ENCODE measurements at regions not wholly inside any gene's neighbourhood (a gene's known extent, or its start where the extent isn't known, plus 50 kb on each side); places are given as distances from the start of the nearest gene placed in this dataset.

GRCh38 chr3:10700821-10701220, 115.2 kb upstream of the SLC6A11 start:
- Histone ChIP-seq H3K9me3 (replicated peaks; ENCODE audit: control insufficient read depth, insufficient read depth, low read length) (no peaks in the 10 kb centered on the region), H4K20me1 (replicated peaks; ENCODE audit: control insufficient read depth, extremely low read depth, insufficient read depth, low read length) (no peaks in the 10 kb centered on the region), H3K4me3 (replicated peaks in 1 of 3; ENCODE audit: insufficient read depth in 1 of 3, low read depth in 1 of 3, low read length in 3 of 3) (no peak overlapping the region), H3K4me1 (ENCODE audit: control insufficient read depth, extremely low read depth, insufficient read depth, low read length) (no peaks in the 10 kb centered on the region), H3K4me2 (ENCODE audit: insufficient read depth, low read length) (no peak overlapping the region), H3K27ac (ENCODE audit: insufficient read depth, low read depth, low read length) (no peak overlapping the region), H3K9me1 (replicated peaks; ENCODE audit: control insufficient read depth, extremely low read depth, insufficient read depth, low read length) (no peaks in the 10 kb centered on the region), H3K36me3 (ENCODE audit: control insufficient read depth in 2 of 2, extremely low read depth in 1 of 2, insufficient read depth in 2 of 2, low read length in 2 of 2) (no peaks in the 10 kb centered on the region), H2AFZ (ENCODE audit: low read depth, low read length) (no peak overlapping the region), H3K79me2 (ENCODE audit: control insufficient read depth, insufficient read depth, low read length) (no peaks in the 10 kb centered on the region), H3K27me3 (ENCODE audit: control insufficient read depth in 2 of 2, insufficient read depth in 2 of 2, low read length in 2 of 2) (peaks cover 0 to 7% of the 10 kb centered on the region in 2 experiments), H3K9ac (replicated peaks; ENCODE audit: extremely low read depth, insufficient read depth, low read length) (no peak overlapping the region)
- DNase-seq (ENCODE audit: low read depth, low spot score) (no peak), FAIRE-seq (no peak)
- BruUV-seq (replicated peaks) = no TSS peak
- CTCF ChIA-PET = no interaction called here
- dilution Hi-C loops (cut with MboI; ENCODE audit: extremely low pct_ligation_motif_present, low sequenced_read_pairs) (no loop called here), intact Hi-C loops (cut with micrococcal nuclease) (no loop called here)
- POLR2A ChIA-PET = no interaction called here
- TF ChIP-seq POLR2AphosphoS5 (IDR thresholded peaks at IDR 0.05; ENCODE audit: insufficient read depth, low read depth, low read length) (no peak), CTCF (IDR thresholded peaks at IDR 0.05; ENCODE audit: extremely low read depth in 1 of 2, insufficient read depth in 1 of 2, low read depth in 1 of 2, low read length in 2 of 2) (no peak), MYC (IDR thresholded peaks at IDR 0.05; ENCODE audit: low read depth, low read length) (no peak), GATA2 (IDR thresholded peaks at IDR 0.05; ENCODE audit: insufficient read depth, insufficient read length, low read depth, low read length) (no peak), POLR2A (IDR thresholded peaks at IDR 0.05; ENCODE audit: low read depth, low read length) (no peak), FOS (IDR thresholded peaks at IDR 0.05; ENCODE audit: borderline replicate concordance, insufficient read depth, low read length) (no peak), JUN (IDR thresholded peaks at IDR 0.05; ENCODE audit: borderline replicate concordance, insufficient read depth, insufficient read length, low read depth) (no peak), MAX (IDR thresholded peaks at IDR 0.05; ENCODE audit: insufficient read depth, insufficient read length) (no peak), EZH2 (IDR thresholded peaks at IDR 0.05; ENCODE audit: borderline replicate concordance, low read depth, low read length, severe bottlenecking) (no peak)
